Epithelial cell of proximal tubule (primary cell): ENCODE measurements at regions not wholly inside any gene's neighbourhood (a gene's known extent, or its start where the extent isn't known, plus 50 kb on each side); places are given as distances from the start of the nearest gene placed in this dataset.

Experiments used
- DNase-seq: peaks from one replicate; pipeline ENCODE4 v3.0.0-alpha.2; 2011; ENCODE audit warnings: low read depth
- H3K4me3 ChIP-seq: 2 replicates; pipeline ENCODE4 v1.5.1; 2011; ENCODE audit warnings: low read depth, mild to moderate bottlenecking, low read length
- TF ChIP-seq, protein P1 (sequence below): conservative IDR thresholded peaks from 2 replicates; pipeline ENCODE4 v1.5.1; 2012; ENCODE audit warnings: low read depth, mild to moderate bottlenecking, low read length

DNA sequence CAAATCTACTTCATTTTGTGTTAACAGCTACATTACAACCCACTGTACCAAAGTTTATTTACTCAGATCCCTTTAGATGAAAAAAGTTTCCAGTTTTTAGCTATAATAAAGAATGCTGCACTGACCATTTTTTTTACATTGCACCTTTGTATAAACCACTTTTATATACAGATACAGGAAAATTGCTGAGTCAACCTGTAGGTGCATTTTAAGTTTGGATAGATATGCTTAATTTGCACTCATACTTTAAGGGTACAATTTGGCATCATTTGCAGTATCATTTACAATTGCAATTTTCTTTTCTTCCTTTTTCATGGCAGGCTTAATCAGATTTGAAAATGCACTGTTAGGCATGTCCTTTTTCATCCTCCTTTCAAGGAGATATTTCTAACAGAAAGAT lies 257.8 kb upstream of the LMO3 start:
- TF ChIP-seq, protein P1, sequence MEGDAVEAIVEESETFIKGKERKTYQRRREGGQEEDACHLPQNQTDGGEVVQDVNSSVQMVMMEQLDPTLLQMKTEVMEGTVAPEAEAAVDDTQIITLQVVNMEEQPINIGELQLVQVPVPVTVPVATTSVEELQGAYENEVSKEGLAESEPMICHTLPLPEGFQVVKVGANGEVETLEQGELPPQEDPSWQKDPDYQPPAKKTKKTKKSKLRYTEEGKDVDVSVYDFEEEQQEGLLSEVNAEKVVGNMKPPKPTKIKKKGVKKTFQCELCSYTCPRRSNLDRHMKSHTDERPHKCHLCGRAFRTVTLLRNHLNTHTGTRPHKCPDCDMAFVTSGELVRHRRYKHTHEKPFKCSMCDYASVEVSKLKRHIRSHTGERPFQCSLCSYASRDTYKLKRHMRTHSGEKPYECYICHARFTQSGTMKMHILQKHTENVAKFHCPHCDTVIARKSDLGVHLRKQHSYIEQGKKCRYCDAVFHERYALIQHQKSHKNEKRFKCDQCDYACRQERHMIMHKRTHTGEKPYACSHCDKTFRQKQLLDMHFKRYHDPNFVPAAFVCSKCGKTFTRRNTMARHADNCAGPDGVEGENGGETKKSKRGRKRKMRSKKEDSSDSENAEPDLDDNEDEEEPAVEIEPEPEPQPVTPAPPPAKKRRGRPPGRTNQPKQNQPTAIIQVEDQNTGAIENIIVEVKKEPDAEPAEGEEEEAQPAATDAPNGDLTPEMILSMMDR: no peak
- no peak overlapping the region for H3K4me3 ChIP-seq

GRCh38 chr12:16857456-16857923 lies 251.5 kb upstream of the LMO3 start:
- no peak overlapping the region for H3K4me3 ChIP-seq
- no peak for DNase-seq
- TF ChIP-seq, protein P1: no peak

More for the DNA sequence above, 257.8 kb upstream of the LMO3 start:
- no peak for DNase-seq

DNA sequence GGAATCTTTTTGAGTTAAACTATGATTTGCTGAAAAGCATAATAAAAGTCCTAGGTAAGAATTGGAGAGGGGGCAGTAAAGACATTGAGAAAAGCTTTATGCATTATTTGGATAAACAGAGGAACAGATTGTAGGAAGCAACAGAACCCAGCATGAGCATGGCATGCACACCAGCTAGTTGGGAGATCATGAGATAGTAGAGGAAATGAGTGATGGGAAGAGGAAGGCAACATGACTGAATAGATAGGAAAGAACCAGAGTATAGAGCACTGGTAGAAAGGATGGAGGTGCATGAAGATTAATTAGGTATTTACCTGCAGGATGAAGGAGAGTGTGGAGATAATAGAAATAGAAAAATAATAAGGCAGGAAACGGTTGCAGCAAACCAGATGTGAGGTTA lies 248.5 kb upstream of the LMO3 start:
- DNase-seq: no peak
- no peak overlapping the region for H3K4me3 ChIP-seq
- TF ChIP-seq, protein P1: no peak

GRCh38 chr12:16849473-16849872 lies 243.5 kb upstream of the LMO3 start:
- no peak for DNase-seq
- TF ChIP-seq, protein P1: no peak
- no peak overlapping the region for H3K4me3 ChIP-seq

- TF ChIP-seq, protein P1: peak; percentile 30
- no peak for DNase-seq
- H3K4me3 ChIP-seq: no peak overlapping the region
Observed at GRCh38 chr12:16844875-16845274, 238.9 kb upstream of the LMO3 start.

- no peak overlapping the region for H3K4me3 ChIP-seq
- TF ChIP-seq, protein P1: no peak
- no peak for DNase-seq
Observed at GRCh38 chr12:16833376-16834015, 227.5 kb upstream of the LMO3 start.

GRCh38 chr12:16828891-16829290 lies 222.9 kb upstream of the LMO3 start:
- DNase-seq: no peak
- TF ChIP-seq, protein P1: no peak
- H3K4me3 ChIP-seq: no peak overlapping the region
